ENCODE measurements at regions not wholly inside any gene's neighbourhood (a gene's known extent, or its start where the extent isn't known, plus 50 kb on each side); places are given as distances from the start of the nearest gene placed in this dataset.

DNA sequence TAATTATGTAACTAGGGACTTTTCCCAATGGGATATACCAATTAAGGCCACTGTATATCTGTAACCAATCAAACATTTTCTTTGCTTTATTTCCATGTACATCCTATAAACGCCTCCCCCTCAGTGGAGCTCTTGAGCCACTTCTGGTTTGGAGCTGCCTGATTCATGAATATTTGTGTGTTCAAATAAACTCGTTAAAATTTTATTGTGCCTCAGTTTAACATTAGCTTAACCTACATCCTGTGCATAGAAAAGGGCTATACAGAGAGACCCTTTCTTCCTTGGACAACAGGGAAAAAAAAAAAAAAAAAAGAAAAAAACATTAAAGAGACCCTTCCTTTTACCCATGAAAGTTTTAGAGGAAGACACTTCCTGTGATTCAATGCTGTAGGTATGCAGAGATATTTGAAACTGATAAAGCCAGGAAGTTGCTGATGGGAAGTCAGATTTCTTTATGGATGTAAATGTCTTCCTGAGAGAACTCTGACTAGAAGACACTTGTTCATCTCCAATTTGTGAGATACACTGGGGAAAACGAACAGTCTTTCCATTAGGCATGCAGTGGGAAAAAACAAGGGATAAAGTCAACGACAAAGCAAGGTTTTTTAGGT lies 614.6 kb upstream of the SOX11 start:
- TF ChIP-seq, protein P1, sequence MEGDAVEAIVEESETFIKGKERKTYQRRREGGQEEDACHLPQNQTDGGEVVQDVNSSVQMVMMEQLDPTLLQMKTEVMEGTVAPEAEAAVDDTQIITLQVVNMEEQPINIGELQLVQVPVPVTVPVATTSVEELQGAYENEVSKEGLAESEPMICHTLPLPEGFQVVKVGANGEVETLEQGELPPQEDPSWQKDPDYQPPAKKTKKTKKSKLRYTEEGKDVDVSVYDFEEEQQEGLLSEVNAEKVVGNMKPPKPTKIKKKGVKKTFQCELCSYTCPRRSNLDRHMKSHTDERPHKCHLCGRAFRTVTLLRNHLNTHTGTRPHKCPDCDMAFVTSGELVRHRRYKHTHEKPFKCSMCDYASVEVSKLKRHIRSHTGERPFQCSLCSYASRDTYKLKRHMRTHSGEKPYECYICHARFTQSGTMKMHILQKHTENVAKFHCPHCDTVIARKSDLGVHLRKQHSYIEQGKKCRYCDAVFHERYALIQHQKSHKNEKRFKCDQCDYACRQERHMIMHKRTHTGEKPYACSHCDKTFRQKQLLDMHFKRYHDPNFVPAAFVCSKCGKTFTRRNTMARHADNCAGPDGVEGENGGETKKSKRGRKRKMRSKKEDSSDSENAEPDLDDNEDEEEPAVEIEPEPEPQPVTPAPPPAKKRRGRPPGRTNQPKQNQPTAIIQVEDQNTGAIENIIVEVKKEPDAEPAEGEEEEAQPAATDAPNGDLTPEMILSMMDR (IDR thresholded peaks at IDR 0.05; ENCODE audit: borderline replicate concordance, extremely low read depth, low read length, poor library complexity, severe bottlenecking): no peak
- no peak for TF ChIP-seq EZH2 (IDR thresholded peaks at IDR 0.05; ENCODE audit: borderline replicate concordance, low read depth, low read length, severe bottlenecking)

All from DND-41 (cell line).